ENCODE measurements at regions not wholly inside any gene's neighbourhood (a gene's known extent, or its start where the extent isn't known, plus 50 kb on each side); places are given as distances from the start of the nearest gene placed in this dataset.

- H2BK120ac ChIP-seq (ENCODE audit: low read depth, low read length, poor library complexity, severe bottlenecking): no peak overlapping the region
- no peak overlapping the region for H3K14ac ChIP-seq (ENCODE audit: insufficient read depth, low read length)
- no peaks in the 10 kb centered on the region for H3K4me1 ChIP-seq (ENCODE audit: insufficient read depth, low read length)
- no peak overlapping the region for H3K4ac ChIP-seq (ENCODE audit: low read depth, low read length)
- Mint-ChIP-seq H3K27ac (no peak overlapping the region), H3K27me3 (ENCODE audit: low read depth) (no peaks in the 10 kb centered on the region), H3K9me3 (no peaks in the 10 kb centered on the region), H3K36me3 (ENCODE audit: insufficient read depth in 1 of 3, low read depth in 3 of 3) (no peaks in the 10 kb centered on the region), H3K4me3 (no peak overlapping the region), H3K4me1 (peaks cover 2 to 3% of the 10 kb centered on the region in 2 experiments)
- no peak for TF ChIP-seq CTCF (conservative IDR thresholded peaks at IDR 0.05)
- no peak overlapping the region for H4K91ac ChIP-seq (ENCODE audit: insufficient read length, low read depth, low read length)
- H2BK5ac ChIP-seq (ENCODE audit: insufficient read length, low read length): no peak overlapping the region
- no peak overlapping the region for H3T11ph ChIP-seq (ENCODE audit: low read length)
- no peak overlapping the region for H3K18ac ChIP-seq (ENCODE audit: insufficient read length, low read depth, low read length)
- H3K23ac ChIP-seq (ENCODE audit: insufficient read length, low read depth, low read length): no peak overlapping the region
- H4K8ac ChIP-seq (replicated peaks; ENCODE audit: insufficient read length, low read depth, low read length): no peak overlapping the region
- H2AK5ac ChIP-seq (ENCODE audit: insufficient read length, low read length): no peak overlapping the region
- no peak overlapping the region for H3K56ac ChIP-seq (ENCODE audit: insufficient read length, low read depth, low read length)
- H3K9ac ChIP-seq (ENCODE audit: extremely low read depth, insufficient read length, low read length): no peak overlapping the region
- H2BK12ac ChIP-seq (ENCODE audit: insufficient read length, low read depth, low read length): no peak overlapping the region
- H2AFZ ChIP-seq (ENCODE audit: low read length): no peak overlapping the region
- no peaks in the 10 kb centered on the region for H3K9me3 ChIP-seq (ENCODE audit: control insufficient read depth, low read depth, low read length)
- no peak overlapping the region for H3K4me2 ChIP-seq (ENCODE audit: insufficient read depth, insufficient read length, low read length)
- H3K79me1 ChIP-seq (ENCODE audit: insufficient read depth, low read depth, low read length, poor library complexity, severe bottlenecking): no peaks in the 10 kb centered on the region
- H4K5ac ChIP-seq (ENCODE audit: insufficient read length, low read depth, low read length): no peak overlapping the region
- no peaks in the 10 kb centered on the region for H3K79me2 ChIP-seq (ENCODE audit: insufficient read depth, low read length)
- H3K27me3 ChIP-seq (ENCODE audit: insufficient read depth, low read length): no peaks in the 10 kb centered on the region
- no peak overlapping the region for H2BK15ac ChIP-seq (ENCODE audit: low read depth, low read length)
- WGBS (ENCODE audit: extremely low coverage, insufficient read length, low lambda C conversion rate): no CpG with 5 or more reads among the region's 1 CpG
- H3K27ac ChIP-seq (ENCODE audit: insufficient read length, low read depth, low read length): no peak overlapping the region
- H3K23me2 ChIP-seq (ENCODE audit: insufficient read length, low read depth, low read length, poor library complexity, severe bottlenecking): peaks cover 3% of the 10 kb centered on the region
- no peaks in the 10 kb centered on the region for H4K20me1 ChIP-seq (ENCODE audit: control insufficient read depth, insufficient read depth, insufficient read length)
- H2BK20ac ChIP-seq (ENCODE audit: low read depth, low read length, poor library complexity, severe bottlenecking): no peak overlapping the region
- DNase-seq: no peak
Observed at GRCh38 chr18:28529644-28530043, 352.7 kb upstream of the CDH2 start.
